AG20443 (cell line): ENCODE measurements at regions not wholly inside any gene's neighbourhood (a gene's known extent, or its start where the extent isn't known, plus 50 kb on each side); places are given as distances from the start of the nearest gene placed in this dataset.

ENCODE experiments used
- DNase-seq: peaks from one replicate; pipeline ENCODE4 v3.0.0; 2012; ENCODE audit warnings: low spot score, mixed read lengths

- peak; percentile 26 for DNase-seq
Measured at GRCh38 chr5:8907168-8907868, 638.6 kb downstream of the SEMA5A start.

- peak; percentile 45 for DNase-seq
Measured at GRCh38 chr5:8908055-8908683, 637.7 kb downstream of the SEMA5A start.

- no peak for DNase-seq
Measured at GRCh38 chr5:8912106-8912505, 633.8 kb downstream of the SEMA5A start.

GRCh38 chr5:8913522-8913921, 632.4 kb downstream of the SEMA5A start:
- DNase-seq: no peak

GRCh38 chr5:8919096-8919495, 626.8 kb downstream of the SEMA5A start:
- DNase-seq: no peak

GRCh38 chr5:8923526-8923925, 622.3 kb downstream of the SEMA5A start:
- peak; percentile 21 for DNase-seq

- DNase-seq: no peak
Measured at GRCh38 chr5:8924054-8924793, 621.7 kb downstream of the SEMA5A start.

- DNase-seq: no peak
Measured at GRCh38 chr5:8930021-8930420, 615.9 kb downstream of the SEMA5A start.

GRCh38 chr5:8934455-8934854, 611.4 kb downstream of the SEMA5A start:
- no peak for DNase-seq

GRCh38 chr5:8940934-8941333, 604.9 kb downstream of the SEMA5A start:
- DNase-seq: no peak

- no peak for DNase-seq
Measured at GRCh38 chr5:8943301-8943700, 602.6 kb downstream of the SEMA5A start.

GRCh38 chr5:8944005-8944404, 601.9 kb downstream of the SEMA5A start:
- no peak for DNase-seq

- DNase-seq: no peak
Measured at GRCh38 chr5:8945972-8946371, 599.9 kb downstream of the SEMA5A start.

GRCh38 chr5:8949908-8950307, 596.0 kb downstream of the SEMA5A start:
- no peak for DNase-seq

GRCh38 chr5:8952147-8952546, 593.7 kb downstream of the SEMA5A start:
- DNase-seq: no peak

- no peak for DNase-seq
Measured at GRCh38 chr5:8953016-8953415, 592.9 kb downstream of the SEMA5A start.

GRCh38 chr5:8953911-8954438, 591.9 kb downstream of the SEMA5A start:
- DNase-seq: no peak

GRCh38 chr5:8954801-8955200, 591.1 kb downstream of the SEMA5A start:
- DNase-seq: no peak

GRCh38 chr5:8956659-8957058, 589.2 kb downstream of the SEMA5A start:
- no peak for DNase-seq

GRCh38 chr5:8958602-8959001, 587.3 kb downstream of the SEMA5A start:
- DNase-seq: no peak

- no peak for DNase-seq
Measured at GRCh38 chr5:8961219-8961618, 584.7 kb downstream of the SEMA5A start.

- no peak for DNase-seq
Measured at GRCh38 chr5:8961956-8962355, 583.9 kb downstream of the SEMA5A start.

- no peak for DNase-seq
Measured at GRCh38 chr5:8981016-8981415, 564.9 kb downstream of the SEMA5A start.
